AG04450 (cell line): ENCODE measurements at regions not wholly inside any gene's neighbourhood (a gene's known extent, or its start where the extent isn't known, plus 50 kb on each side); places are given as distances from the start of the nearest gene placed in this dataset.
"Not testable (repeated sequence)": the region's sequence is repeated elsewhere in the genome, so short reads cannot be mapped to it uniquely, and the experiment has no call there.

Experiments
- CTCF ChIA-PET: fragments of 300-600, 350-600 bp; formaldehyde crosslinking; extraction: SDS; loops from one replicate; lab custom pipeline; 2022; ENCODE audit warnings: antibody characterized with exemption, inconsistent platforms; lab: Charles Lee
- POLR2A ChIA-PET: fragments of 350-600 bp; formaldehyde crosslinking; extraction: SDS; loops from one replicate; lab custom pipeline; 2021; ENCODE audit warnings: antibody characterized with exemption, inconsistent platforms; lab: Yijun Ruan, JAX
- DNase-seq: peaks from one replicate; pipeline ENCODE4 v3.0.0-alpha.2; 2011; ENCODE audit warnings: low read depth, low spot score
- H3K27ac ChIP-seq: one replicate; pipeline ENCODE4 v1.5.1; 2012; ENCODE audit warnings: low read depth, low read length, control low read depth
- H3K27me3 ChIP-seq: one replicate; pipeline ENCODE4 v1.6.0; 2012; ENCODE audit warnings: low read length; ENCODE audit not compliant: control insufficient read depth, insufficient read depth
- H3K4me3 ChIP-seq: 2 replicates; pipeline ENCODE4 v1.5.1; 2011; ENCODE audit warnings: mild to moderate bottlenecking, low read depth, low read length, control low read depth
- H3K9me3 ChIP-seq: 2 replicates; pipeline ENCODE4 v1.5.1; 2012; ENCODE audit warnings: low read length; ENCODE audit not compliant: control insufficient read depth, insufficient read depth
- CTCF ChIP-seq: IDR thresholded peaks from 2 replicates; pipeline ENCODE4 v1.5.1; 2011; ENCODE audit warnings: low read depth, low read length, control low read depth, inconsistent platforms

- Histone ChIP-seq H3K27ac (no peak overlapping the region), H3K27me3 (no peaks in the 10 kb centered on the region), H3K4me3 (no peak overlapping the region), H3K9me3 (peaks cover 4% of the 10 kb centered on the region; the same call in 1 of the 2 replicates)
- ChIA-PET POLR2A (no interaction called here), CTCF (interaction anchor here (1.0 kb wide), 1 partner anchor 26 kb away, joined by 4 read pairs; no protein-coding TSS in a partner anchor)
- DNase-seq, result no peak
- no peak for TF ChIP-seq CTCF
These were observed 84.1 kb upstream of the LUZP2 start for GRCh38 chr11:24412722-24413121.

GRCh38 chr11:24413391-24413790 lies 83.5 kb upstream of the LUZP2 start:
- ChIA-PET POLR2A (no interaction called here), CTCF (interaction anchor here (1.0 kb wide), 1 partner anchor 27 kb away, joined by 4 read pairs; no protein-coding TSS in a partner anchor)
- peaks cover 4% of the 10 kb centered on the region; the same call in 1 of the 2 replicates for H3K9me3 ChIP-seq
- no peak overlapping the region for H3K27ac ChIP-seq
- no peak for TF ChIP-seq CTCF
- H3K4me3 ChIP-seq, result no peak overlapping the region
- no peak for DNase-seq
- no peaks in the 10 kb centered on the region for H3K27me3 ChIP-seq

GRCh38 chr11:24415955-24416636 lies 80.8 kb upstream of the LUZP2 start:
- DNase-seq, POLR2A ChIA-PET, H3K27ac ChIP-seq, CTCF ChIA-PET, H3K4me3 ChIP-seq, H3K9me3 ChIP-seq, H3K27me3 ChIP-seq: not testable (repeated sequence)

- Histone ChIP-seq H3K27ac (no peak overlapping the region), H3K4me3 (no peak overlapping the region), H3K27me3 (no peaks in the 10 kb centered on the region), H3K9me3 (no peaks in the 10 kb centered on the region)
- ChIA-PET CTCF (interaction anchor here (1.3 kb wide), 1 partner anchor 882 kb away, joined by 3 read pairs; no protein-coding TSS in a partner anchor), POLR2A (no interaction called here)
- DNase-seq, result no peak
- TF ChIP-seq CTCF, result no peak
These were observed 75.1 kb upstream of the LUZP2 start for GRCh38 chr11:24421766-24422165.

GRCh38 chr11:24422376-24422775 lies 74.5 kb upstream of the LUZP2 start:
- H3K4me3 ChIP-seq, result no peak overlapping the region
- POLR2A ChIA-PET, result no interaction called here
- H3K27me3 ChIP-seq, result no peaks in the 10 kb centered on the region
- TF ChIP-seq CTCF, result no peak
- H3K9me3 ChIP-seq, result no peaks in the 10 kb centered on the region
- no peak for DNase-seq
- CTCF ChIA-PET, result no interaction called here
- no peak overlapping the region for H3K27ac ChIP-seq
